ENCODE measurements at regions not wholly inside any gene's neighbourhood (a gene's known extent, or its start where the extent isn't known, plus 50 kb on each side); places are given as distances from the start of the nearest gene placed in this dataset.

GRCh38 chr4:124199185-124199584 is 513.3 kb downstream of the ANKRD50 start:
- no peak for TF ChIP-seq POLR2AphosphoS5 (IDR thresholded peaks at IDR 0.05; ENCODE audit: low read depth, low read length)
- no peak for TF ChIP-seq TAF1 (IDR thresholded peaks at IDR 0.05; ENCODE audit: borderline replicate concordance, low read depth, low read length)
- TF ChIP-seq POLR2A (IDR thresholded peaks at IDR 0.05; ENCODE audit: low read depth, low read length) = no peak

All from GM12892 (cell line).